ENCODE measurements at regions not wholly inside any gene's neighbourhood (a gene's known extent, or its start where the extent isn't known, plus 50 kb on each side); places are given as distances from the start of the nearest gene placed in this dataset.
"Not testable (repeated sequence)": the region's sequence is repeated elsewhere in the genome, so short reads cannot be mapped to it uniquely, and the experiment has no call there.

GRCh38 chr2:140178234-140178633, 1398.0 kb upstream of the NXPH2 start:
- no peak for DNase-seq (ENCODE audit: low spot score)

GRCh38 chr2:140177086-140177485, 1396.9 kb upstream of the NXPH2 start:
- no peak for DNase-seq (ENCODE audit: low spot score)

GRCh38 chr2:140173790-140174189, 1393.6 kb upstream of the NXPH2 start:
- no peak for DNase-seq (ENCODE audit: low spot score)

- no peak for DNase-seq (ENCODE audit: low spot score)
Measured at GRCh38 chr2:140164449-140164848, 1384.3 kb upstream of the NXPH2 start.

- DNase-seq (ENCODE audit: low spot score), result no peak
Measured at GRCh38 chr2:140158259-140158658, 1378.1 kb upstream of the NXPH2 start.

- no peak for DNase-seq (ENCODE audit: low spot score)
Measured at GRCh38 chr2:140157816-140158215, 1377.6 kb upstream of the NXPH2 start.

- DNase-seq (ENCODE audit: low spot score), result no peak
Measured at GRCh38 chr2:140154706-140155105, 1374.5 kb upstream of the NXPH2 start.

GRCh38 chr2:140154271-140154670, 1374.1 kb upstream of the NXPH2 start:
- DNase-seq (ENCODE audit: low spot score), result no peak

- DNase-seq (ENCODE audit: low spot score), result no peak
Measured at GRCh38 chr2:140144611-140145010, 1364.4 kb upstream of the NXPH2 start.

- DNase-seq (ENCODE audit: low spot score), result no peak
Measured at GRCh38 chr2:140138736-140139135, 1358.5 kb upstream of the NXPH2 start.

GRCh38 chr2:140136861-140137260, 1356.7 kb upstream of the NXPH2 start:
- DNase-seq (ENCODE audit: low spot score), result no peak

- DNase-seq (ENCODE audit: low spot score), result no peak
Measured at GRCh38 chr2:140136366-140136765, 1356.2 kb upstream of the NXPH2 start.

- no peak for DNase-seq (ENCODE audit: low spot score)
Measured at GRCh38 chr2:140128909-140129308, 1348.7 kb upstream of the NXPH2 start.

GRCh38 chr2:140122001-140122400, 1341.8 kb upstream of the NXPH2 start:
- no peak for DNase-seq (ENCODE audit: low spot score)

- DNase-seq (ENCODE audit: low spot score), result no peak
Measured at GRCh38 chr2:140117386-140117785, 1337.2 kb upstream of the NXPH2 start.

- no peak for DNase-seq (ENCODE audit: low spot score)
Measured at GRCh38 chr2:140108706-140109475, 1328.7 kb upstream of the NXPH2 start.

GRCh38 chr2:140091926-140092325, 1311.7 kb upstream of the NXPH2 start:
- DNase-seq (ENCODE audit: low spot score), result no peak

- no peak for DNase-seq (ENCODE audit: low spot score)
Measured at GRCh38 chr2:140086964-140087363, 1306.8 kb upstream of the NXPH2 start.

GRCh38 chr2:140085674-140086073, 1305.5 kb upstream of the NXPH2 start:
- no peak for DNase-seq (ENCODE audit: low spot score)

- no peak for DNase-seq (ENCODE audit: low spot score)
Measured at GRCh38 chr2:140079038-140079437, 1298.8 kb upstream of the NXPH2 start.

GRCh38 chr2:140076164-140076563, 1296.0 kb upstream of the NXPH2 start:
- DNase-seq (ENCODE audit: low spot score), result no peak

- DNase-seq (ENCODE audit: low spot score), result not testable (repeated sequence)
Measured at GRCh38 chr2:140073763-140074162, 1293.6 kb upstream of the NXPH2 start.

- no peak for DNase-seq (ENCODE audit: low spot score)
Measured at GRCh38 chr2:140067661-140068060, 1287.5 kb upstream of the NXPH2 start.

GRCh38 chr2:140064243-140064642, 1284.1 kb upstream of the NXPH2 start:
- no peak for DNase-seq (ENCODE audit: low spot score)
